Ecto neural progenitor cell (in vitro differentiated cells): ENCODE measurements at regions not wholly inside any gene's neighbourhood (a gene's known extent, or its start where the extent isn't known, plus 50 kb on each side); places are given as distances from the start of the nearest gene placed in this dataset.

ENCODE experiments used
- DNase-seq: peaks from one replicate; pipeline ENCODE4 v3.0.0-alpha.2; 2018; ENCODE audit warnings: low spot score

DNA sequence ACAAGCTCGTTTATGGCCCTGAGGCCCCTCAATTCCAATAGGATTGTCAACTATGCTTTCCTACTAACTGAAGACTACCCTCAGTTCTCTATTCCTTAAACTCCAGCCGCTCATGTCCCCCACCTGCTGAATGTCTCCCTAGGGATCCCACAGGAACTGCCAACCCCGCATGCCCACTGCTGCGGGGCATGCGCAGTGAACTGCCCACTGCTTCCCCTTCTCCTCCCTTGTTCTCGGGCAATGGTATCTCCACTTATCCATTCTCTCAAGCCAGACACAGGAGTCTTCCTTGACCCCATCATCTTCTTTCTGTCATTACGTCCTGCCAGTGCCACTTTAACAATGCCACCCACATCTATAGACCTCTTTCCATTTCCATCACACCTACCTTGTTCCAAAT is 90.0 kb downstream of the FGF18 start:
- DNase-seq = no peak

DNA sequence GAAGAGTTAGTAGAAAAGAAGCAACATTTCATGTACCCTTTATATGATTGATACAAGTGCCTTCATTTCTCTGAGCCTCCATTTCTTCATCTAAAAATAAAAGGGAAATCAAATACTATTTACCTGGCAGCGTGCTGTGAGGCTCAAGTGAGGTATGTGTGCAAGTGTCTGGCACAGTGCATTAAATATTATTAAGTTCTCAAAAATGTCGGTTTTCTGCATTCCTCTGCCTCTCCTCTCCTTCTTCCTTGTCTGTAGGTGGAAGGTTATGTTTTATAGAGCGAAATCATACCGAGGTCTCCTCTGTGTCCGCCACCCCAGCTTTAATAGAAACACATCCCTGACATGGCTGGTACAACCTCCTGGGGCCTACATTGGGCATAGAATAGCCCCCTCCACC is 93.0 kb downstream of the FGF18 start:
- no peak for DNase-seq

DNA sequence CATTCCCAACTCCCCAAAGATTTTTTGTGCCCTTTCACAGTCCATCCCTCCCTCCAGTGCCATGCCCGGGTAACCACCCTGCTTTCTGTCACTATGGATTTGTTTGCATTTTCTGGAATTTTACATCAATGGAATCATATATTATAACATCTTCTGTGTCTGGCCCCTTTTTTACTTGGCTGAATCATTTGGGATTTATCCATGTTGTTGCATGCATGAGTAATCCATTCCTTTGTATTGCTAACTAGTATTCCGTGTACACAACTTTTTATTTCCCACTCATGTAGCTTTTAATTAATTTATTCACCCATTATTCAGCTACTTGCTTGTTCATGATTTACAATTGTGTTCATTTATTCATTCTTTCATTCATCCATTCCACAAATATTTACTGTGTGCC is 94.1 kb downstream of the FGF18 start:
- DNase-seq = no peak

DNA sequence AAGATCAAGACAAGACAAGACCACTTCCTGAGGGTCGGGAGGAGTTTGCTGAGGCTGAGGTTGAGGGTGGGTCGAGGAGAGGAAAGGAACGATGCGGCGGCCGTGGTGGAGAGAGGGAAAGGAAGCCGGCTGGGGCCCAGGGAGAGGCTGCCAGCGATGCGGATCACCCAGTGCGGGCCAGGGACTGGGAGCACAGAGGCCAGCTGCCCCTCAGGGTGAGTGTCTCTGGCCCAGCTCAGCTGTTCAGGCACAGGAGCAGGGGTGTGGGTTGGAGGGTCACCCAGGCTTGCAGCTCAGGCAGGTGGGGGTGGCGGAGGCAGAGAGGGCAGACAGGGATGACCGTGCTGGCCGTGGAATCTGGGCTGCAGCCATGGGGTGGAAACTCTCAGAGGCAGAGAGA is 99.5 kb downstream of the FGF18 start:
- no peak for DNase-seq

DNA sequence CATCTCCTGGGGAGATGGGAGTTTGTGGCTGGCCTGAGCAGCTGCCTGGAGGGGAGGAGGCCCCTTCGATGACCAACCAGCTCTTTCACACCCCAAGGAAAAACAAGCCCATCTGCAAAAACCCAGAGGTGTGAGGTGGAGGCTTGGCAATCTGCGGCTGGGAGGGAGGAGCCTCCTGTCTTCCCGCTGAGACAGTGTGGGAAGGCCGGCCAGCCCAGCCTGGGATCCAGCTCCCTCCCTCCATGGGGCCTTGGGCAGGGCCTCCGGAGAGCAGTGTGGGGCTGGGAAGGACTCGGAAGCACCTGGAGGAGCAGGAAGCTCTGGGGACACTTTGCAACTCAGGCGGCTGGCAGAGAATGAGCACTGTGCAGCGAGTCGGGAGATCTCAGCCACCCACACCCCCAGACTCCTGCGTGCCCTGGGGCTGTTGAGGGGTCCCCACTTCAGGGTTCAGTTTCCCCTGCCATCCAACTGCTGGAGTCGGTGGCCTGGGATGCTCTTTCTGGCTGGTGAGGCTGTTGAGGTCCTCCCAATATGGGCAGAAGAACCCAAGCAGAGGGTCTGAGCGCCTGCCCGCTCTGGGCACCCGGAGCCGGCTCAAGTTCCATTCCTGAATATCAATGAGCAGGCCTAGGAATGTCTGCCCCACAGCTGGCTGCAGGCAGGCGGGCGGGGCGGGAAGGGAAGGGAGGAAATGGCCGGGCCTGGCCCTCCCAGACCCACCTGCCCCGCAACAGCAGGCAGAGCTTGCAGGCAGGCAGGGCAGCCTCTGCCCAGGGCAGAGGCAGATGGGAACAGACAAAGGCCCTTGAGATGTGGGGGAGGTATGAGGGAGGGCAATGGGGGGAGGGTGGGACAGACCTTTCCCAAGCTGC is 101.1 kb downstream of the FGF18 start:
- peak; percentile 79 for DNase-seq

DNA sequence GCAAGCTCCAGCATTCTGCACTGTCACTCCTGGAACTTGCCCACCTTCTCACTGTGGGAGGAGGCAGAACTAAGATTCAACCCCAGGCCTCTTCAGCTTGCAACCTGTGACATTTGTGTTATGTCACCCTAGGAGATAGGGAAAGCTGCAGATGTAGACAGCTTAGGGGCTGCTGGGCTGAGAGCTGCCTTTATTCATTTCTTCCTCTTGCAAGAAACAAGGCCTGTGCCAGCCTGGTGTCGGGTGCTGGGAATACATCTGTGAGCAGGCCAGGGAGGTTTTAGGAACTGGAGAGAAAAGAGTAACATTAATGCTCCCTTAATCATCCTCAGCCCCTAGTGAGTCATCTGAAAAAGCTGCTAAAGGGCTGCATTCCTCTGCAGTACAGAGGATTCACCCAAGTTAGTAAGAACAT is 101.8 kb downstream of the FGF18 start:
- no peak for DNase-seq

DNA sequence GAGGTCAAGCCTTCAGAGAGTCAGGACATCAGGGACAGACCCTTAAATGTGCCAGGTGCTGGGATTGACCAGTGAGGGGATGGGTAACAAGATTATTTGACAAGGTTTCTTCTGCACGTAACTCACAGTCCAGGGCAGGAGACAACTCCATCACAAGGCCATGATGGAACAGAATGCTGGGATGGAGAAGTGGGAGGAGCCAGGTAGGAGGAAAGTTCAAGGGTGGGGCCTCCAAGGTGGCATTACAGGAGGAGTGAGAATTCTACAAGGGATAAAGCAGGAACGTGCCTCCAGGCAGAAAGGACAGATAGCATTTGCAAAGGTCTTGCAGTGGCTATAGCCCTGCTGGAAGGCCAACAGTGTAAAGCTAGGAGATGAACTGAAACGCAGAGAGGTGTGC is 102.2 kb downstream of the FGF18 start:
- no peak for DNase-seq

DNA sequence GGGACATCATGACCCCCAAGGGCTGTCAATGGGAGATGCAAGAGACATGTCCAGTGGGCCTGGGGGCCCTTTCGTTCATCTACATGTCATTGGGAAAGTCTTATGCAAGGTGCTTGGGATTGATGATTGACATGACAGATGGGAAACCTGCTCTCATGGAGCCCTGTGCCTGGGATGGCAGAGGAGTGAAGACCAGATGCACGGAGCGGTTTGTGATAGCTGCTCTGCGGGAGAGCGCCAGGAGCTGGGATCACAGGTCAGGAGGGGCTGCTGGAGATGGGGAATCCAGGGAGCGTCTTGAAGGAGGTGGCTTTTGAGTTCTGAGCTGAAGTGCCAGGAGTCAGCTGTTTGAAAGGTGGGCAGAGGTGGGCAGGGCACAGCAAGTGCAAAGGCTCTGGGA is 104.3 kb downstream of the FGF18 start:
- no peak for DNase-seq

DNA sequence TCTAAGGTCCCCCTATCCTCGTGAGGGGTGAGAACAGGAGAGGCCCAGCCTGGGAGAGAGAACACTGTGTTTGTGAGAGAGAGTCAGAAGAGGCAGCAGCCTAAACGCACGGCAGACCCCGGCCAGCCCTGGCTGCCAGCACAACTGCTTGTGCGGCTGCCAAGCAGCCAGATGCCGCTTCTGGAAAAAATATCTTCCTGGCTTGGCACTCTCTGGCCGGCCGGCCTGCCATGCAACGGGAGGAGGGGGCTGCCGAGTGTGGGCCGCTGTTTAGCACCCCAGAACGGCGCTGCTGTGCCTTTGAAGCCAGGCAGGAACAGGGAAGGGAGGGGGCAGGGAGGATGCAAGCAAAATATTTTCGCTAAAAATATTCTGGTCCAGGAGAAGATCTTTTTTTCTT is 105.0 kb downstream of the FGF18 start:
- DNase-seq = no peak

DNA sequence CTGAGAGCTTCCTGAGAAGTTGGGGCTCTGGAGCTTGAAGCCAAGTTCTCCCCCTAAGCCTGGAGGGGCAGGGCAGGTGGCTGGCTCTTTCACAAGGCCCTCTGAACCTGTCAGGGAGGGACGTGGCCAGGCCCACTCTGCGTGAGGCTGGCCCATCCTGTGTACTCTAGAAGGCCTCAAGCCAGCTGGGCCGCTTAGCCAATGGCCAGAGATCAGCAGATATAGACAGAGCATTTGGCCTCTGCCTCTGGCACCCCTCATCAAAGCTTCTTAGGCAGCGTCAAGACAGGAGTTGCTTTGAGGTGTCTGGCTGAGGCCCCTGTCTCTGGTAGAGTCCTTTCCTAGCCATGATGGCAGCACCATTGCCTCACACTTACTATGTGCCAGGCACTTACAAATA is 105.6 kb downstream of the FGF18 start:
- no peak for DNase-seq

DNA sequence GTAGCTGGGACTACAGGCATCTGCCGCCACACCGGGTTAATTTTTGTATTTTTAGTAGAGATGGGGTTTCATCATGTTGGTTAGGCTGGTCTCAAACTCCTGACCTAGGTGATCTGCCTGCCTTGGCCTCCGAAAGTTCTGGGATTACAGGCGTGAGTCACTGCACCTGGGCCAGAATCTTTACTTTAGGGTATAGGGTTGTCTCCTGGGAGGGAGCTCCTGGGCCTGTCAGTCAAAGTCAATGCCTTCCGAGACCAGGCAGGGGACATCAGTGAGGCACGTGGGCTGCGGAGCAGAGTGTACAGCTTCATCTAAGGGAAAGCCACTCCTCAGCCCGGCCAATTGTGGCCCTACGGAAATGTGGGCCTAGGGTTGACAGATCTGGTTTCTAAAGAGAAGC is 108.6 kb downstream of the FGF18 start:
- DNase-seq = no peak

DNA sequence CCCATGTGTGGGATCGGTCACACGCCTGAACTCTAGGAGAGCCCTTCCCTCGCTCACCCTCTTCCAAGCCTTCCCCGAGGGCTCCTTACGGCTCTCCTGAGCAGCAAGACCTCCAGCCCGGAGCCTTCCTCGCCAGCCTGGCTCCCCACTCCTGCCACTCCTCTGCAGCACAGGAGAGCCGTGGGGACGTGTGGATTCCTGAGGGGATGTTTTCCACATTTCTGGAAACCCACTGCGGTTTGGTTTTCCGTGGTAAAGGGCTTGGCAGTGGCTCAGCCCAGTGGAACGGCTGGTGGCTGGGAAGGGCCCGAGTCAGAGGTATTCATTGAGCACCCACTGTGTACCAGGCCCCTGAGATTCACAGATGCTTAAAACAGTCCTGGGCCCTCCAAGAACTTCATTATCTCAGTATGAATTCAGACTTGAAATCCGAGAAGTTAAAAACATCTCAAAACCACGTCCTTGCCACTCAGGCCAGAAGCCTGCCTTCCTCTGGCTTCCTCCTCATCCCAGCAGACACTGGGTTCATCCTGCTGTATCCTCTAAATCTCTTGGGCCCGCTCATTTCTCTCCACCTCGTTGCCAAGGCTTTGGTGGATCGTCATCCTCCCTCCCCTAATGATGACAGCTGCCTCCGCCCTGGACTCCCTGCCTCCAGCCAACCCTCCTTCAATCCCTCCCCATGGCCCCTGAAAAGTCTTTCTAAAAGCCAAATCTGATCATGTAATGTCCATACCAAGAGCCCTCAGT is 109.6 kb downstream of the FGF18 start:
- no peak for DNase-seq

DNA sequence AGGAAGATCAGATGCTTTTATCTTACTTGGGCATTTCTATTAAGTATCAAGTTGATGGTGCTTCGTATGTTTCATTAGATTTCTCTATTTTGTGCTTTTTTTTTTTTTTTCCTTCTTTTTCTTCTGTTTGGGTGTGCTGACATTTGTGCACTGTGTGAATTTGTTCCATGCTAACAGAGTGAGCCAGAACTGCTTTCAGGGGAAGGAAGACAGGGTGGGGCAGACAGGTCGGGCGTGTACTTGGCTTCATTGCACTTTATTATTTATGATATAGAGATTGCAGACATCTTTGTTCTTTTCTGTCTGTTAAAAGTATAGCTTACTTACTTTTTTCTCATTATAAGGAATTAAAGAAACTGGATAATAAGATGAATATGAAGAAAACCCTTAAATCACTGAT is 112.2 kb downstream of the FGF18 start:
- DNase-seq = no peak

DNA sequence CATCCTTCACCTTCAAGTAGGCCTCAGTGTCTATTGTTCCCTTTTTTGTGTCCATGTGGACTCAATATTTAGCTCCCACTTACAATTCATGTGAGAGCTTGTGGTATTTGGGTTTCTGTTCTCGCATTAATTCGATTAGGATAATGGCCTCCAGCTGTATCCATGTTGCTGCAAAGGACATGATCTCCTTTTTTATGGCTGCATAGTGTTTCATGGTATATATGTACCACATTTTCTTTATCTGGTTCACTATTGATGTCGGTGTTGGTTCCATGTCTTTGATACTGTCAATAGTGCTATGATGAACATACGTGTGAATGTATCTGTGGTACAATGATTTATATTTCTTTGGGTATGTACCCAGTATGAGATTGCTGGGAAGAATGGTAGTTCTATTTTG is 113.7 kb downstream of the FGF18 start:
- DNase-seq = no peak

DNA sequence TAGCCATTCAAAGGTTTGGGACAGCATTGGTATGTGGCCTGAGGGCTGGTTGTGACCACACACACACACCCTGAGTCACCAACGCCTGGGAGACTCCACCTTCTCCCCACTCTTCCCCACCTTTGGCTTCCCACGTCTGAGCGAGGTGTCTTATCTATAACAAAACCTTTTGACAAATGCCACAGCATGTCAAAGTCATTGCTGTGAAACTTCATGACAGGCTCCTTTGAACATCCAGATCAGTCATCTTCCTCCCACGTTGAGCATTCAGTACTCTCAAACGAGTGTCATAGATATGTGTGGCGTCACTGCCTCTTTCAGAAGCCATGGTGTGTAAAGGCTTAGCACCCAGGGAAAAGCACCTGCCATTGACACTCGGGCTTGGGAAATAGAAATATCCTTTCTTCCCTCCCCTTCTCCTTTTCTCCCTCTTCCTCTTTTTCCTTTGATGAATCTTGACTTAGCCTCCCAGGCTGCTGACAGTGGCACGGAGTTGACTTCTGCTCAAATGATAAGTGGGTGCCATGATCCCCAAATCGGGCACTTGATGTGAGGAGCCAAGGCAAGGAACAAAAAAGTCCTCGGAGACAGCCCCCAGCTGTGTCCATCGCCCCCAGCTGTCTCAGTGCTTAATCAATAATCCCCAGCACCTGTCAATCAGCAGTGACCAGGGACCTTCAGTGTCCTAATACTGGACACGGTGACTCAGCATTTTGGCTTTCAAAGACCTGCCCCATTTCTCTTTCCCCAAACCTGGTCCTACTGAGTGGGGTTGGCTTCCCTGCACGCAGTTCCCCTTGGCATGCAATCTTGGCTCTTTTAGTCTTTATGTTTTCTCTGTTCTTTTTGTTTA is 114.8 kb downstream of the FGF18 start:
- DNase-seq = no peak

DNA sequence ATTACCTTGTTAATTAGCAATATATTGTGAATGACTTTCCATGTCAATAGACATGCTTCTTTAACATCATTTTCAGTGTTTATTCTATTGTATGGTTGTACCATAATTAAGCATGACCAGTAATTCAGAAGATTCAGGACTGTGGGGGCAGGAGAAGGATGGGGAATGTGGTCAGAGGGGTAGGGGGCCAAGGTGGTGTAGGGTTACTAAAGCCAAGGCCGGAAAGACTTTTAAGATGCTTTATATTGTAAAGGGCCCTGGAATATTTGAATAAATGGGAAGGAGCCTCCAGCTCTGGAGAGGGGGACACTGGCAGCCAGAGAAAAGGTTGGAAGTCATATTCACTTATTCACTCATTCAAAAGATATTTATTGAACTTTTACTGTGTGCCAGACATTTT is 115.7 kb downstream of the FGF18 start:
- DNase-seq = no peak

DNA sequence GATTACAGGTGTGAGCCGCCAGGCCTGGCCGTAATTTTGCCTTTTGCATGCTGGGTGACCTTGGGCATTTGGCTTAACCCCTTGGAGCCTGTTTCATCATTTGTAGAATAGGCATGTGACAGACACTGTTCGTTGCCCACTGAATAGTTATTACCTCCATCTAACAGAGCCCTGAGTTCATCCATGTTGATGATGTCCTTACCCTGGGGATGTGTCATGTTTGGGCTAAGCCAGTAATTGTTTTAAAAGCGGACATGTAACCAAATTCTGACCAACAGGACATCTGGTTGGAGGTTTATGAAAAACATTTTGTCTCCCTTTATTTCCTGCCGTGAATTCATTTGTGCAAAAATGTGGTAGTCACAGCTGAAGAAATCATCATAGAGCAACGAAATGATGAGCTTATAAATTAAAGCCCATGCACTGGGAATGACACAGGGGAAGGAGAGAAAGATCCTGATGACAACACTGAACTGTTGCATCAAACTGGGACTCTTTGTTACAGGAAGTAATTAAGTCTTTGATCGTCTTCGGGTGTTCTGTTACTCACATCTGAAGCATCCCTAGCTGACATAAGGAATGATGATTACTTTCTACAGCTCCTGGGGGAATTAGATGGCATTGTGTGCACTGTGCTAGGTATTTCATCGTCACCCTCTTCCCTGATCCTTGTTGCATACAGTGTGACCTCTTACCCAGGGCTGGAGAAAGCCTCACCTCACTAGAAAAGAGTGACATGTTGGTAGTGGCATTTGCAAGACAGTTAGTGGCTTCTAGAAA is 117.8 kb downstream of the FGF18 start:
- DNase-seq = peak; percentile 18

DNA sequence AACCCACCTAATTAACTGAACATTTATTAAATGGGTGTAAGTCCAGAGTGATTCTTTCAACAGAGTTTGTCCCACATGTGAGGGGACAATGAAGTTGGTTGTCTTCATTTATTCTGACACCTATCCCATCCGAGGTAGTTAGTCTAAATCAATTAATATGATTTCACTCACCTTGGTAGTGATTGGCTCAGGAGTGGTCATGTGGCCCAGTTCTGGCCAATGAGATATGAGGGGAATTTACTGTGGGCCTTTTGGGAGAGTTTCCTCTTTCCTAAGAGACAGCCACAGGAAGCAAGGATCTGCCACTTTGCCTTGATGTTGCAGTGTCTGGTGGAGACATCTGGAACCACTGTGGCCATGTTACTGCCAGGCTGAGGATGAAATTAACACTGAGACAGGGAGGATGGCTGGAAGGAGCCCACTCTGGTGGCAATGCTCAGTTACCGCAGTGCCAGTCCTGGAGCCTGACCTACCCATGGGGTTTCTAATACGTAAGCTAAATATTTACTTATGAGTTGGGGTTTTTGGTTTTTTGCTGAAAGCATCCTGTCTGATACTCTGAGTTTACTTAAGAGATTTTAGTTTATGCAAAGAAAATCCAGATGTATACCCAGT is 118.6 kb downstream of the FGF18 start:
- peak; percentile 36 for DNase-seq

DNA sequence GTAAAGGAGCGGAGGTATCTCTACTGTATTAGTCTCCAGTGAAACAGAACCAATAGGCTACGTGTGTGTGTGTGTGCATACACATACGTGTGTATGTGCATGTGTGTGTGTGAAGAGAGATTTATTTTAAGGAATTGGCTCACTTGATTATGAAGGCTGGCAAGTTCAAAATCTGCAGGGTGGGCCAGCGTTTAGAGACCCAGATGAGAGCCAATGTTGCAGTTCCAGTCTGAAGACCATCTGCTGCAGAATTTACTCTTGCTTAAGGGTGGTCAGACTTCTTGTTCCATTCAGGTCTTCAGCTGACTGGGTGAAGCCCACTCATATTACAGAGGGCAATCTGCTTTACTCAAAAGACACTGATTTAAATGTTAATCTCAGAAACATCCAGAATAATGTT is 119.2 kb downstream of the FGF18 start:
- DNase-seq = peak; percentile 11

DNA sequence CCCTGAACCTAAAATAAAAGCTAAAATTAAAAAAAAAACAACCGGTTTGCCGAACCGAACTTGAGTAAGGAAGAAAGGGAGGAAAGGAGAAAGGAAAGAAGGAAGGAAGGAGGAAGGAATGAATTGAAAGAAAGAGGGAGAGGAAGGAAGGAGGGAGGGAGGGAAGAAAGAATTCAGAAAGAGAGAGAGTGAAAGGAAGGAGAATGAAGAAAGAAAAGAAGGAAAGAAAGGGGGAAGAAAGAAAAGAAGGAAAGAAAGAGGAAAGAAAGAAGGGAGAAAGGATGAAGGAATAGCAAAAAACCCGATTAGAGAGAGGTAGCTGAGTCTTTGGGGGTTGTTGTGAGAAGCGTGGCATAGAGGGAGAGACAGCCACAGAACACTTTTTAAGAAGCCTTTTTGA is 121.4 kb downstream of the FGF18 start:
- no peak for DNase-seq

DNA sequence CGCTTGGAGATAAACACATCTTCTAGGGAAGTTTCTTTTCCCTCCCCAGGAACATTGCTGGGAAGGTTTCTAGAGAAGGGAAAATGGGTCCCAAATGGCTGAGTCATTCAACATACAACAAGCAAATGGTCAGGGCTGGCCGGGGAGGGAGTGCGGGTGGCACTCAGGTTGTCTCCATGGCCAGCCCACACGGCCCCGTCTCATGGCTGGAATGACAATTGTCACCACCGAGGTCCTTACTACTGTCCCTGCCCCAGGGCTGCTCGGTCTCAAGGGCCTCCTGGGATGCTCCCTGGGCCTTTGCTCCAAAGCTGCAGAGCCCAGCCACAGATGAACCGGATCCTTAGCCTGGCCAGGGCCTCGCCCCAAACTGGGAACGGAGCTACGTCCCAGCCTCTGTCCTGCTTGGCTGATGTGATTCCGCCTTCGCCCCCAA is 121.9 kb downstream of the FGF18 start:
- peak; percentile 37 for DNase-seq
